ENCODE measurements at regions not wholly inside any gene's neighbourhood (a gene's known extent, or its start where the extent isn't known, plus 50 kb on each side); places are given as distances from the start of the nearest gene placed in this dataset.

DNA sequence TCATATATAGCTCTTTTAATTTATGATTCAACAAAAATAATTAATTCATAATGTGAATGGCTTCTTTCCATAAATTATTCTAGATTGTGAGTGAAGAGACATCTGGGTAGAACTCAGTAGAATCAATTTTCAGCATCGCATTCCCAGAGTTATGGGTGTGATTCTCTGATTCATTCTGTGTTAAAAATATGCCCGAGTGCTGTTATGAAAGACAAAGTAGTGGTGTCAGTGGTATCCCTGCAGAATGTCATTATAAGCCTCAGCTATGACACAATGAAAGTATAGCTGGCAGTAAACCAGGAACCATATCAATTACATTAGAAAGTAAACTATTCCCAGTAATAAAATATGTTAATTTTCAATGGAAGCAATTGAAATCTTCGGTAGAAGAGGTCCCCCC is 480.5 kb upstream of the SLITRK1 start:
- Histone ChIP-seq H3K4me3 (no peak overlapping the region), H3K79me2 (replicated peaks; ENCODE audit: insufficient read depth) (no peaks in the 10 kb centered on the region), H3K4me1 (ENCODE audit: insufficient read depth) (no peaks in the 10 kb centered on the region), H3K27ac (ENCODE audit: low read depth) (no peak overlapping the region), H3K27me3 (ENCODE audit: insufficient read depth) (no peaks in the 10 kb centered on the region), H3K9me2 (ENCODE audit: insufficient read depth) (no peaks in the 10 kb centered on the region), H2AFZ (no peak overlapping the region), H3F3A (replicated peaks; ENCODE audit: low read depth) (no peaks in the 10 kb centered on the region), H3K36me3 (ENCODE audit: insufficient read depth) (no peaks in the 10 kb centered on the region), H3K4me2 (no peak overlapping the region), H4K20me1 (replicated peaks; ENCODE audit: insufficient read depth) (no peaks in the 10 kb centered on the region)
- H3K27me3 Mint-ChIP-seq (ENCODE audit: insufficient read depth, low read depth, poor library complexity): no peaks in the 10 kb centered on the region
- no peak overlapping the region for H3K4me3 Mint-ChIP-seq
- TF ChIP-seq, protein P1, sequence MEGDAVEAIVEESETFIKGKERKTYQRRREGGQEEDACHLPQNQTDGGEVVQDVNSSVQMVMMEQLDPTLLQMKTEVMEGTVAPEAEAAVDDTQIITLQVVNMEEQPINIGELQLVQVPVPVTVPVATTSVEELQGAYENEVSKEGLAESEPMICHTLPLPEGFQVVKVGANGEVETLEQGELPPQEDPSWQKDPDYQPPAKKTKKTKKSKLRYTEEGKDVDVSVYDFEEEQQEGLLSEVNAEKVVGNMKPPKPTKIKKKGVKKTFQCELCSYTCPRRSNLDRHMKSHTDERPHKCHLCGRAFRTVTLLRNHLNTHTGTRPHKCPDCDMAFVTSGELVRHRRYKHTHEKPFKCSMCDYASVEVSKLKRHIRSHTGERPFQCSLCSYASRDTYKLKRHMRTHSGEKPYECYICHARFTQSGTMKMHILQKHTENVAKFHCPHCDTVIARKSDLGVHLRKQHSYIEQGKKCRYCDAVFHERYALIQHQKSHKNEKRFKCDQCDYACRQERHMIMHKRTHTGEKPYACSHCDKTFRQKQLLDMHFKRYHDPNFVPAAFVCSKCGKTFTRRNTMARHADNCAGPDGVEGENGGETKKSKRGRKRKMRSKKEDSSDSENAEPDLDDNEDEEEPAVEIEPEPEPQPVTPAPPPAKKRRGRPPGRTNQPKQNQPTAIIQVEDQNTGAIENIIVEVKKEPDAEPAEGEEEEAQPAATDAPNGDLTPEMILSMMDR (conservative IDR thresholded peaks at IDR 0.05; ENCODE audit: low read depth in 2 of 2): no peak
- TF ChIP-seq EZH2 (IDR thresholded peaks at IDR 0.05; ENCODE audit: low read depth, unreplicated experiment) (no peak), EZH2phosphoT487 (IDR thresholded peaks at IDR 0.05; ENCODE audit: unreplicated experiment) (no peak), JUNB (IDR thresholded peaks at IDR 0.05; ENCODE audit: unreplicated experiment) (no peak), STAT1 (IDR thresholded peaks at IDR 0.05; ENCODE audit: unreplicated experiment) (no peak), CREB1 (CRISPR knock-in tag; IDR thresholded peaks at IDR 0.05; ENCODE audit: low read depth) (no peak), ZNF114 (CRISPR knock-in tag; IDR thresholded peaks at IDR 0.05) (no peak), ZNF331 (CRISPR knock-in tag; IDR thresholded peaks at IDR 0.05; ENCODE audit: low read depth) (no peak), NANOG (IDR thresholded peaks at IDR 0.05; ENCODE audit: borderline replicate concordance) (no peak), POLR2AphosphoS5 (IDR thresholded peaks at IDR 0.05; ENCODE audit: low read depth) (no peak)
- TF ChIP-seq, protein P2, sequence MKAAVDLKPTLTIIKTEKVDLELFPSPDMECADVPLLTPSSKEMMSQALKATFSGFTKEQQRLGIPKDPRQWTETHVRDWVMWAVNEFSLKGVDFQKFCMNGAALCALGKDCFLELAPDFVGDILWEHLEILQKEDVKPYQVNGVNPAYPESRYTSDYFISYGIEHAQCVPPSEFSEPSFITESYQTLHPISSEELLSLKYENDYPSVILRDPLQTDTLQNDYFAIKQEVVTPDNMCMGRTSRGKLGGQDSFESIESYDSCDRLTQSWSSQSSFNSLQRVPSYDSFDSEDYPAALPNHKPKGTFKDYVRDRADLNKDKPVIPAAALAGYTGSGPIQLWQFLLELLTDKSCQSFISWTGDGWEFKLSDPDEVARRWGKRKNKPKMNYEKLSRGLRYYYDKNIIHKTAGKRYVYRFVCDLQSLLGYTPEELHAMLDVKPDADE (IDR thresholded peaks at IDR 0.05): no peak
- TF ChIP-seq, protein P3, sequence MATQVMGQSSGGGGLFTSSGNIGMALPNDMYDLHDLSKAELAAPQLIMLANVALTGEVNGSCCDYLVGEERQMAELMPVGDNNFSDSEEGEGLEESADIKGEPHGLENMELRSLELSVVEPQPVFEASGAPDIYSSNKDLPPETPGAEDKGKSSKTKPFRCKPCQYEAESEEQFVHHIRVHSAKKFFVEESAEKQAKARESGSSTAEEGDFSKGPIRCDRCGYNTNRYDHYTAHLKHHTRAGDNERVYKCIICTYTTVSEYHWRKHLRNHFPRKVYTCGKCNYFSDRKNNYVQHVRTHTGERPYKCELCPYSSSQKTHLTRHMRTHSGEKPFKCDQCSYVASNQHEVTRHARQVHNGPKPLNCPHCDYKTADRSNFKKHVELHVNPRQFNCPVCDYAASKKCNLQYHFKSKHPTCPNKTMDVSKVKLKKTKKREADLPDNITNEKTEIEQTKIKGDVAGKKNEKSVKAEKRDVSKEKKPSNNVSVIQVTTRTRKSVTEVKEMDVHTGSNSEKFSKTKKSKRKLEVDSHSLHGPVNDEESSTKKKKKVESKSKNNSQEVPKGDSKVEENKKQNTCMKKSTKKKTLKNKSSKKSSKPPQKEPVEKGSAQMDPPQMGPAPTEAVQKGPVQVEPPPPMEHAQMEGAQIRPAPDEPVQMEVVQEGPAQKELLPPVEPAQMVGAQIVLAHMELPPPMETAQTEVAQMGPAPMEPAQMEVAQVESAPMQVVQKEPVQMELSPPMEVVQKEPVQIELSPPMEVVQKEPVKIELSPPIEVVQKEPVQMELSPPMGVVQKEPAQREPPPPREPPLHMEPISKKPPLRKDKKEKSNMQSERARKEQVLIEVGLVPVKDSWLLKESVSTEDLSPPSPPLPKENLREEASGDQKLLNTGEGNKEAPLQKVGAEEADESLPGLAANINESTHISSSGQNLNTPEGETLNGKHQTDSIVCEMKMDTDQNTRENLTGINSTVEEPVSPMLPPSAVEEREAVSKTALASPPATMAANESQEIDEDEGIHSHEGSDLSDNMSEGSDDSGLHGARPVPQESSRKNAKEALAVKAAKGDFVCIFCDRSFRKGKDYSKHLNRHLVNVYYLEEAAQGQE (IDR thresholded peaks at IDR 0.05; ENCODE audit: unreplicated experiment): no peak
- TF ChIP-seq, protein P4, sequence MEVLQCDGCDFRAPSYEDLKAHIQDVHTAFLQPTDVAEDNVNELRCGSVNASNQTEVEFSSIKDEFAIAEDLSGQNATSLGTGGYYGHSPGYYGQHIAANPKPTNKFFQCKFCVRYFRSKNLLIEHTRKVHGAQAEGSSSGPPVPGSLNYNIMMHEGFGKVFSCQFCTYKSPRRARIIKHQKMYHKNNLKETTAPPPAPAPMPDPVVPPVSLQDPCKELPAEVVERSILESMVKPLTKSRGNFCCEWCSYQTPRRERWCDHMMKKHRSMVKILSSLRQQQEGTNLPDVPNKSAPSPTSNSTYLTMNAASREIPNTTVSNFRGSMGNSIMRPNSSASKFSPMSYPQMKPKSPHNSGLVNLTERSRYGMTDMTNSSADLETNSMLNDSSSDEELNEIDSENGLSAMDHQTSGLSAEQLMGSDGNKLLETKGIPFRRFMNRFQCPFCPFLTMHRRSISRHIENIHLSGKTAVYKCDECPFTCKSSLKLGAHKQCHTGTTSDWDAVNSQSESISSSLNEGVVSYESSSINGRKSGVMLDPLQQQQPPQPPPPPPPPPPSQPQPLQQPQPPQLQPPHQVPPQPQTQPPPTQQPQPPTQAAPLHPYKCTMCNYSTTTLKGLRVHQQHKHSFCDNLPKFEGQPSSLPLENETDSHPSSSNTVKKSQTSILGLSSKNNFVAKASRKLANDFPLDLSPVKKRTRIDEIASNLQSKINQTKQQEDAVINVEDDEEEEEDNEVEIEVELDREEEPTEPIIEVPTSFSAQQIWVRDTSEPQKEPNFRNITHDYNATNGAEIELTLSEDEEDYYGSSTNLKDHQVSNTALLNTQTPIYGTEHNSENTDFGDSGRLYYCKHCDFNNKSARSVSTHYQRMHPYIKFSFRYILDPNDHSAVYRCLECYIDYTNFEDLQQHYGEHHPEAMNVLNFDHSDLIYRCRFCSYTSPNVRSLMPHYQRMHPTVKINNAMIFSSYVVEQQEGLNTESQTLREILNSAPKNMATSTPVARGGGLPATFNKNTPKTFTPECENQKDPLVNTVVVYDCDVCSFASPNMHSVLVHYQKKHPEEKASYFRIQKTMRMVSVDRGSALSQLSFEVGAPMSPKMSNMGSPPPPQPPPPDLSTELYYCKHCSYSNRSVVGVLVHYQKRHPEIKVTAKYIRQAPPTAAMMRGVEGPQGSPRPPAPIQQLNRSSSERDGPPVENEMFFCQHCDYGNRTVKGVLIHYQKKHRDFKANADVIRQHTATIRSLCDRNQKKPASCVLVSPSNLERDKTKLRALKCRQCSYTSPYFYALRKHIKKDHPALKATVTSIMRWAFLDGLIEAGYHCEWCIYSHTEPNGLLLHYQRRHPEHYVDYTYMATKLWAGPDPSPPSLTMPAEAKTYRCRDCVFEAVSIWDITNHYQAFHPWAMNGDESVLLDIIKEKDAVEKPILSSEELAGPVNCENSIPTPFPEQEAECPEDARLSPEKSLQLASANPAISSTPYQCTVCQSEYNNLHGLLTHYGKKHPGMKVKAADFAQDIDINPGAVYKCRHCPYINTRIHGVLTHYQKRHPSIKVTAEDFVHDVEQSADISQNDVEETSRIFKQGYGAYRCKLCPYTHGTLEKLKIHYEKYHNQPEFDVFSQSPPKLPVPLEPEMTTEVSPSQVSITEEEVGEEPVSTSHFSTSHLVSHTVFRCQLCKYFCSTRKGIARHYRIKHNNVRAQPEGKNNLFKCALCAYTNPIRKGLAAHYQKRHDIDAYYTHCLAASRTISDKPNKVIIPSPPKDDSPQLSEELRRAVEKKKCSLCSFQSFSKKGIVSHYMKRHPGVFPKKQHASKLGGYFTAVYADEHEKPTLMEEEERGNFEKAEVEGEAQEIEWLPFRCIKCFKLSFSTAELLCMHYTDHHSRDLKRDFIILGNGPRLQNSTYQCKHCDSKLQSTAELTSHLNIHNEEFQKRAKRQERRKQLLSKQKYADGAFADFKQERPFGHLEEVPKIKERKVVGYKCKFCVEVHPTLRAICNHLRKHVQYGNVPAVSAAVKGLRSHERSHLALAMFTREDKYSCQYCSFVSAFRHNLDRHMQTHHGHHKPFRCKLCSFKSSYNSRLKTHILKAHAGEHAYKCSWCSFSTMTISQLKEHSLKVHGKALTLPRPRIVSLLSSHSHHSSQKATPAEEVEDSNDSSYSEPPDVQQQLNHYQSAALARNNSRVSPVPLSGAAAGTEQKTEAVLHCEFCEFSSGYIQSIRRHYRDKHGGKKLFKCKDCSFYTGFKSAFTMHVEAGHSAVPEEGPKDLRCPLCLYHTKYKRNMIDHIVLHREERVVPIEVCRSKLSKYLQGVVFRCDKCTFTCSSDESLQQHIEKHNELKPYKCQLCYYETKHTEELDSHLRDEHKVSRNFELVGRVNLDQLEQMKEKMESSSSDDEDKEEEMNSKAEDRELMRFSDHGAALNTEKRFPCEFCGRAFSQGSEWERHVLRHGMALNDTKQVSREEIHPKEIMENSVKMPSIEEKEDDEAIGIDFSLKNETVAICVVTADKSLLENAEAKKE (CRISPR knock-in tag; IDR thresholded peaks at IDR 0.05): no peak
- no peak overlapping the region for H3K27ac Mint-ChIP-seq
- DNase-seq (ENCODE audit: low spot score) (peak; percentile 11), ATAC-seq (no peak)
- no peaks in the 10 kb centered on the region for H3K4me1 Mint-ChIP-seq
- no peaks in the 10 kb centered on the region for H3K9me3 Mint-ChIP-seq
- H3K36me3 Mint-ChIP-seq (ENCODE audit: low read depth): no peaks in the 10 kb centered on the region
